MM.1S (cell line): ENCODE measurements at regions not wholly inside any gene's neighbourhood (a gene's known extent, or its start where the extent isn't known, plus 50 kb on each side); places are given as distances from the start of the nearest gene placed in this dataset.

Experiments
- DNase-seq: peaks from one replicate; pipeline ENCODE4 v3.0.0-alpha.2; 2015
- H2AFZ ChIP-seq: fragments of 300-600 bp; sonication (generic); 2 replicates; pipeline ENCODE4 v1.6.0; 2016; ENCODE audit warnings: antibody characterized with exemption, low read length
- H3F3A ChIP-seq: fragments of 300-600 bp; sonication (generic); 2 replicates; pipeline ENCODE4 v1.6.1; 2016; ENCODE audit warnings: mild to moderate bottlenecking, antibody characterized with exemption, low read length, moderate library complexity, mixed read lengths; ENCODE audit not compliant: insufficient read depth
- H3K27ac ChIP-seq: fragments of 300-600 bp; sonication (generic); 2 replicates; pipeline ENCODE4 v1.5.1; 2016; ENCODE audit warnings: mild to moderate bottlenecking, low read length
- H3K27me3 ChIP-seq: fragments of 300-600 bp; sonication (generic); replicated peaks from 2 replicates; pipeline ENCODE4 v1.6.0; 2016; ENCODE audit warnings: low read length; ENCODE audit not compliant: insufficient read depth
- H3K36me3 ChIP-seq: fragments of 300-600 bp; sonication (generic); replicated peaks from 2 replicates; pipeline ENCODE4 v1.6.1; 2016; ENCODE audit warnings: mild to moderate bottlenecking, low read length, mixed read lengths; ENCODE audit not compliant: insufficient read depth
- H3K4me1 ChIP-seq: fragments of 300-600 bp; sonication (generic); 2 replicates; pipeline ENCODE4 v1.6.1; 2016; ENCODE audit warnings: low read length, mixed read lengths
- H3K4me2 ChIP-seq: fragments of 300-600 bp; sonication (generic); 2 replicates; pipeline ENCODE4 v1.6.0; 2016; ENCODE audit warnings: low read depth, low read length
- H3K4me3 ChIP-seq: fragments of 300-600 bp; sonication (generic); 2 replicates; pipeline ENCODE4 v1.5.1; 2016; ENCODE audit warnings: low read length, mixed read lengths
- H3K79me2 ChIP-seq: fragments of 300-600 bp; sonication (generic); 2 replicates; pipeline ENCODE4 v1.6.1; 2016; ENCODE audit warnings: mixed run types, low read length, mixed read lengths
- H3K9ac ChIP-seq: fragments of 300-600 bp; sonication (generic); 2 replicates; pipeline ENCODE4 v1.6.1; 2016; ENCODE audit warnings: low read length, mixed read lengths
- H3K9me2 ChIP-seq: fragments of 300-600 bp; sonication (generic); replicated peaks from 2 replicates; pipeline ENCODE4 v1.6.1; 2016; ENCODE audit warnings: mild to moderate bottlenecking, low read length, mixed read lengths; ENCODE audit not compliant: insufficient read depth
- H3K9me3 ChIP-seq: fragments of 300-600 bp; sonication (generic); replicated peaks from 2 replicates; pipeline ENCODE4 v1.6.1; 2016; ENCODE audit warnings: mild to moderate bottlenecking, low read length, mixed read lengths; ENCODE audit not compliant: insufficient read depth
- H4K20me1 ChIP-seq: fragments of 300-600 bp; sonication (generic); 2 replicates; pipeline ENCODE4 v1.6.1; 2016; ENCODE audit warnings: mild to moderate bottlenecking, low read length, moderate library complexity, mixed read lengths; ENCODE audit not compliant: insufficient read depth
- CTCF ChIP-seq: fragments of 300-600 bp; sonication (generic); IDR thresholded peaks from 2 replicates; pipeline ENCODE4 v1.5.1; 2016; ENCODE audit warnings: antibody characterized with exemption, low read length, mixed read lengths
- EZH2 ChIP-seq: fragments of 300-600 bp; sonication (generic); optimal IDR thresholded peaks from 2 replicates; pipeline ENCODE3; 2017; ENCODE audit warnings: low read depth, mild to moderate bottlenecking, antibody characterized with exemption, low read length, mixed read lengths
- EZH2phosphoT487 ChIP-seq: fragments of 300-600 bp; sonication (generic); IDR thresholded peaks from 2 replicates; pipeline ENCODE4 v1.6.1; 2018; ENCODE audit warnings: antibody characterized with exemption, low read length

- H4K20me1 ChIP-seq = no peaks in the 10 kb centered on the region
- H3K9me3 ChIP-seq = no peaks in the 10 kb centered on the region
- no peak for DNase-seq
- no peaks in the 10 kb centered on the region for H3K27me3 ChIP-seq
- no peaks in the 10 kb centered on the region for H3K79me2 ChIP-seq
- no peak overlapping the region for H3K4me2 ChIP-seq
- no peaks in the 10 kb centered on the region for H3K4me1 ChIP-seq
- TF ChIP-seq EZH2 (no peak), CTCF (no peak), EZH2phosphoT487 (no peak)
- no peaks in the 10 kb centered on the region for H3K9me2 ChIP-seq
- no peak overlapping the region for H3K27ac ChIP-seq
- no peak overlapping the region for H3K4me3 ChIP-seq
- no peaks in the 10 kb centered on the region for H3F3A ChIP-seq
- no peak overlapping the region for H3K9ac ChIP-seq
- H2AFZ ChIP-seq = no peak overlapping the region
- no peaks in the 10 kb centered on the region for H3K36me3 ChIP-seq
Observed at GRCh38 chr4:123072060-123072459, 149.7 kb upstream of the NUDT6 start.

- Histone ChIP-seq H3K4me3 (no peak overlapping the region), H3K79me2 (no peaks in the 10 kb centered on the region), H2AFZ (no peak overlapping the region), H3K27me3 (no peaks in the 10 kb centered on the region), H4K20me1 (no peaks in the 10 kb centered on the region), H3K27ac (no peak overlapping the region), H3K9me3 (no peaks in the 10 kb centered on the region), H3K9ac (no peak overlapping the region), H3K36me3 (no peaks in the 10 kb centered on the region), H3F3A (no peaks in the 10 kb centered on the region), H3K9me2 (no peaks in the 10 kb centered on the region), H3K4me1 (no peaks in the 10 kb centered on the region), H3K4me2 (no peak overlapping the region)
- TF ChIP-seq EZH2phosphoT487 = no peak
- TF ChIP-seq CTCF = no peak
- TF ChIP-seq EZH2 = no peak
- no peak for DNase-seq
Observed at GRCh38 chr4:123073650-123074049, 151.3 kb upstream of the NUDT6 start.

GRCh38 chr4:123077330-123077729 is 154.9 kb upstream of the NUDT6 start:
- H3K9me3 ChIP-seq = no peaks in the 10 kb centered on the region
- TF ChIP-seq EZH2 (no peak), EZH2phosphoT487 (no peak), CTCF (no peak)
- DNase-seq = no peak

More at GRCh38 chr4:123077330-123077729, 154.9 kb upstream of the NUDT6 start:
- H3K9me2 ChIP-seq = no peaks in the 10 kb centered on the region
- no peaks in the 10 kb centered on the region for H3K79me2 ChIP-seq
- H3K36me3 ChIP-seq = no peaks in the 10 kb centered on the region
- H2AFZ ChIP-seq = no peak overlapping the region
- no peak overlapping the region for H3K4me3 ChIP-seq
- H3F3A ChIP-seq = no peaks in the 10 kb centered on the region
- H3K4me1 ChIP-seq = no peaks in the 10 kb centered on the region
- H3K27ac ChIP-seq = no peak overlapping the region
- H3K27me3 ChIP-seq = no peaks in the 10 kb centered on the region
- no peak overlapping the region for H3K9ac ChIP-seq
- no peaks in the 10 kb centered on the region for H4K20me1 ChIP-seq
- H3K4me2 ChIP-seq = no peak overlapping the region
